A673 (cell line): ENCODE measurements at regions not wholly inside any gene's neighbourhood (a gene's known extent, or its start where the extent isn't known, plus 50 kb on each side); places are given as distances from the start of the nearest gene placed in this dataset.

ENCODE experiments used
- BruUV-seq: library from RNA; stranded (reverse); fragments of 400-500 nt; replicated peaks from 2 replicates; lab custom pipeline; 2021; lab: Mats Ljungman, UMichigan
- CTCF ChIA-PET: fragments of 300-600 bp; sonication (Branson Sonifier 250); formaldehyde crosslinking; loops from one replicate; lab custom pipeline; 2022; ENCODE audit warnings: antibody characterized with exemption; lab: Charles Lee
- POLR2A ChIA-PET: fragments of 300-600 bp; sonication (Branson Sonifier 250); formaldehyde crosslinking; loops from one replicate; lab custom pipeline; 2022; ENCODE audit warnings: antibody characterized with exemption; ENCODE audit not compliant: low non-redundant PET; lab: Charles Lee
- DNase-seq: peaks from one replicate; pipeline ENCODE4 v3.0.0-alpha.2; 2015; ENCODE audit warnings: low spot score
- H3K27ac ChIP-seq: fragments of 200-600 bp; sonication (generic); 2 replicates; pipeline ENCODE4 v1.5.1; 2016; ENCODE audit warnings: mixed run types, low read depth, mild to moderate bottlenecking, mixed read lengths, antibody characterized with exemption, low read length; ENCODE audit not compliant: poor library complexity, severe bottlenecking
- H3K27me3 ChIP-seq: fragments of 200-600 bp; sonication (generic); replicated peaks from 2 replicates; pipeline ENCODE4 v1.6.1; 2017; ENCODE audit warnings: mixed run types, low read depth, mild to moderate bottlenecking, mixed read lengths, antibody characterized with exemption, low read length; ENCODE audit not compliant: insufficient read depth, poor library complexity
- H3K36me3 ChIP-seq: fragments of 200-600 bp; sonication (generic); 2 replicates; pipeline ENCODE4 v1.6.1; 2016; ENCODE audit warnings: mixed run types, mild to moderate bottlenecking, mixed read lengths, antibody characterized with exemption, low read length; ENCODE audit not compliant: insufficient read depth, poor library complexity, severe bottlenecking
- H3K4me1 ChIP-seq: fragments of 200-600 bp; sonication (generic); 2 replicates; pipeline ENCODE4 v1.6.1; 2017; ENCODE audit warnings: mixed run types, mild to moderate bottlenecking, mixed read lengths, antibody characterized with exemption, low read length; ENCODE audit not compliant: insufficient read depth, poor library complexity, severe bottlenecking
- H3K4me3 ChIP-seq: fragments of 200-600 bp; sonication (generic); 2 replicates; pipeline ENCODE4 v1.5.1; 2016; ENCODE audit warnings: low read depth, mixed run types, mild to moderate bottlenecking, mixed read lengths, low read length; ENCODE audit not compliant: poor library complexity, severe bottlenecking
- H3K9me3 ChIP-seq: fragments of 200-600 bp; sonication (generic); 2 replicates; pipeline ENCODE4 v1.6.1; 2016; ENCODE audit warnings: mixed run types, low read depth, mild to moderate bottlenecking, mixed read lengths, antibody characterized with exemption, low read length; ENCODE audit not compliant: poor library complexity, severe bottlenecking
- CTCF ChIP-seq: fragments of 300-800, 200-600 bp; sonication (generic); conservative IDR thresholded peaks from 2 replicates; pipeline ENCODE4 v1.5.1; 2017; ENCODE audit warnings: low read depth, mild to moderate bottlenecking, antibody characterized with exemption, low read length, moderate library complexity, mixed read lengths
- EZH2 ChIP-seq: fragments of 200-600 bp; sonication (generic); IDR thresholded peaks from 2 replicates; pipeline ENCODE4 v1.6.1; 2017; ENCODE audit warnings: borderline replicate concordance, low read depth, mild to moderate bottlenecking, mixed read lengths, antibody characterized with exemption, low read length; ENCODE audit not compliant: poor library complexity, severe bottlenecking
- intact Hi-C: fragments of 100-400 bp; cut with micrococcal nuclease; formaldehyde crosslinking; loops from one replicate; pipeline ENCODE4 v1.10.0; 2022; ENCODE audit not compliant: unreplicated experiment

- CTCF ChIA-PET, result no interaction called here
- intact Hi-C loops, result no loop called here
Observed at GRCh38 chr2:120948662-120949011, 213.0 kb downstream of the GLI2 start.

DNA sequence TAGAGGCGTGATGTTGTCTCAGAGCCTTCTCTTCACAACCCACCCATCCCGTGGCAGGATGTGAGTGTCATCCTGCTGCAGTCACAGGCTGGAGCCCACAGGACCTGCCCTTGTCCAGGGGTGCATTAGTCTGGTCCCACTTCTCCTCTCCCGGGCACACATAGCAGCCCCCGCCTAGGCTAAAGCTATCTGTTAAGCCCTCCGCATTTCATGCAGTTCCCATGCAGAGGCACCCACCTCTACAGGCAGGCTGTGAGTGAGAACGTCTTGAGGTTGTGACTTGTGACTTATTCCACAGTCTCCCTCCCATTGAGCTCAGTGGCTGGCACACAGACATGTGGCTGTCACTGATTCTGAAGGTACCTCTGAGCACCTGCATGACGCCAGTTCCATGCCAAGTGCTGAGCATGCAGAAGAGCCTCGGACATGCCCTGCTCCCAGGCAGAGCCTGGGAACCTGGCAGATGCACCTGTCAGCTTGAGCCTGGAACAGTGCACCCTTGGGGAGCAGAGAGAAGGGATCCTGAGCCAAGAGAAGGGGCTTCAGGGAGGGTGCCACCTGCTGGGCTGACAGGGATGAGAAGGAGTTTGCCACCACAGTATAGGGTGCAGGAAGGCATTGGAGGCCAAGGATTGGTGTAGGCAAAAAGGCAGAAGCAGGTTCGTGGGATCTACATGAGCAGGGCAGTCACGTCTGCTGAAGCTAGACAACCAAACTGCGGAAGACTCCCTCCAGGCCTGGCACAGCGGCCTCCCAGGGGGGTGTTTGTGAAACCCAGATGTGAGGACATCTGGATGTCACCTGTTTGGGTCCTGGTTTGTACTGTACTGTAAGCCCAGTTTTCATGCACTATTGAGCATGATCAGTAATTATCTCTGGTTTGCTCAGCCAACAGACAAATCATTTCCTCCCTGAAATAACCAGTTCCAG lies 213.6 kb downstream of the GLI2 start:
- DNase-seq, result no peak
- intact Hi-C loops, result no loop called here
- no TSS peak for BruUV-seq

More at GRCh38 chr2:120948662-120949011, 213.0 kb downstream of the GLI2 start:
- no TSS peak for BruUV-seq
- Histone ChIP-seq H3K27ac (no peak overlapping the region), H3K4me3 (no peak overlapping the region), H3K27me3 (no peaks in the 10 kb centered on the region), H3K36me3 (no peaks in the 10 kb centered on the region), H3K9me3 (no peaks in the 10 kb centered on the region), H3K4me1 (no peaks in the 10 kb centered on the region)
- POLR2A ChIA-PET, result no interaction called here
- DNase-seq, result no peak
- TF ChIP-seq EZH2 (no peak), CTCF (no peak)

GRCh38 chr2:120949957-120950590 lies 214.4 kb downstream of the GLI2 start:
- CTCF ChIA-PET, result no interaction called here
- intact Hi-C loops, result no loop called here
- no peak for TF ChIP-seq CTCF
- no peak for TF ChIP-seq EZH2
- Histone ChIP-seq H3K4me1 (no peaks in the 10 kb centered on the region), H3K9me3 (no peaks in the 10 kb centered on the region), H3K4me3 (no peak overlapping the region), H3K27ac (no peak overlapping the region), H3K27me3 (no peaks in the 10 kb centered on the region), H3K36me3 (no peaks in the 10 kb centered on the region)
- POLR2A ChIA-PET, result no interaction called here
- no TSS peak for BruUV-seq
- DNase-seq, result no peak

More for the DNA sequence above, 213.6 kb downstream of the GLI2 start:
- Histone ChIP-seq H3K27ac (no peak overlapping the region), H3K36me3 (no peaks in the 10 kb centered on the region), H3K27me3 (no peaks in the 10 kb centered on the region), H3K4me3 (no peak overlapping the region), H3K4me1 (no peaks in the 10 kb centered on the region), H3K9me3 (no peaks in the 10 kb centered on the region)
- TF ChIP-seq EZH2 (no peak), CTCF (peak; percentile 52)
- POLR2A ChIA-PET, result no interaction called here
- CTCF ChIA-PET, result interaction anchor here (0.5 kb wide), 1 partner anchor 407 kb away, joined by 3 read pairs; no protein-coding TSS in a partner anchor
